Suprapubic skin (tissue), 3 donors: ENCODE measurements at regions not wholly inside any gene's neighbourhood (a gene's known extent, or its start where the extent isn't known, plus 50 kb on each side); places are given as distances from the start of the nearest gene placed in this dataset.

Experiments used
- EP300 ChIP-seq: sonication (generic); formaldehyde crosslinking; IDR thresholded peaks from one replicate; pipeline ENCODE4 v1.6.1; 2017; ENCODE audit warnings: antibody characterized with exemption
- POLR2A ChIP-seq, 2 donors: fragments of 450-650 bp; IDR thresholded peaks; one replicate each; pipeline ENCODE4 v1.6.1; 2017; ENCODE audit warnings: antibody characterized with exemption in 2 of 2, mild to moderate bottlenecking in 2 of 2, moderate library complexity in 2 of 2
- TF ChIP-seq, protein P1 (sequence below), 2 donors: fragments of 200-600 bp in 1 of 2; fragments of 450-650 bp in 1 of 2; sonication (generic) in 1 of 2; IDR thresholded peaks; one replicate each; pipeline ENCODE4 v1.5.1; 2016 to 2019; ENCODE audit warnings: antibody characterized with exemption in 2 of 2, mild to moderate bottlenecking in 1 of 2, moderate library complexity in 1 of 2

DNA sequence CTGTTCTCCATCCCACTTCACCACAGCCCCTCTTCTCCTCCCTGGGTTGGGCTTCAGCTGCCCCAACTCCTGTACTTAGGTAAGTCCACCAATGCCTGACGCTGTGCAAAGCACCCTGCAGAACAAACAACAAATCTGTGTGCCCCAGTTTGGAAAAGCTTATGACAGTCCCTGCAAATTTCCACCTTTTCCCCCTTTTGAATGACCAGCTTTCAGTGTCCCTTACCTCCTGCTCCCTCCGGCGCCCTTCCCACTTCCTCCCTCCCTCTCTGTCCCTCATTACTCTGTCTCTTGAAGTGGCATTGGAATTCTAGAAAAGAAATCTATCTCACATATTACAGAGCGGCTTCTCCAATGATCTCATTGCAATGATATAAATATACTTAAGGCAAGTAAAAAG is 352.9 kb upstream of the B3GAT1 start:
- TF ChIP-seq, protein P1, sequence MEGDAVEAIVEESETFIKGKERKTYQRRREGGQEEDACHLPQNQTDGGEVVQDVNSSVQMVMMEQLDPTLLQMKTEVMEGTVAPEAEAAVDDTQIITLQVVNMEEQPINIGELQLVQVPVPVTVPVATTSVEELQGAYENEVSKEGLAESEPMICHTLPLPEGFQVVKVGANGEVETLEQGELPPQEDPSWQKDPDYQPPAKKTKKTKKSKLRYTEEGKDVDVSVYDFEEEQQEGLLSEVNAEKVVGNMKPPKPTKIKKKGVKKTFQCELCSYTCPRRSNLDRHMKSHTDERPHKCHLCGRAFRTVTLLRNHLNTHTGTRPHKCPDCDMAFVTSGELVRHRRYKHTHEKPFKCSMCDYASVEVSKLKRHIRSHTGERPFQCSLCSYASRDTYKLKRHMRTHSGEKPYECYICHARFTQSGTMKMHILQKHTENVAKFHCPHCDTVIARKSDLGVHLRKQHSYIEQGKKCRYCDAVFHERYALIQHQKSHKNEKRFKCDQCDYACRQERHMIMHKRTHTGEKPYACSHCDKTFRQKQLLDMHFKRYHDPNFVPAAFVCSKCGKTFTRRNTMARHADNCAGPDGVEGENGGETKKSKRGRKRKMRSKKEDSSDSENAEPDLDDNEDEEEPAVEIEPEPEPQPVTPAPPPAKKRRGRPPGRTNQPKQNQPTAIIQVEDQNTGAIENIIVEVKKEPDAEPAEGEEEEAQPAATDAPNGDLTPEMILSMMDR (IDR thresholded peaks at IDR 0.05), result no peak
- no peak for TF ChIP-seq POLR2A (IDR thresholded peaks at IDR 0.05)
- TF ChIP-seq EP300, result no peak
